ENCODE measurements at regions not wholly inside any gene's neighbourhood (a gene's known extent, or its start where the extent isn't known, plus 50 kb on each side); places are given as distances from the start of the nearest gene placed in this dataset.

GRCh38 chr6:9875605-9876353, 539.1 kb downstream of the TFAP2A start:
- TF ChIP-seq CTCF (conservative IDR thresholded peaks at IDR 0.05) = no peak
- H3K27ac ChIP-seq = no peak overlapping the region

- no peak for TF ChIP-seq CTCF (conservative IDR thresholded peaks at IDR 0.05)
- H3K27ac ChIP-seq = no peak overlapping the region
These were observed 552.2 kb downstream of the TFAP2A start for GRCh38 chr6:9862603-9863167.

- no peak overlapping the region for H3K27ac ChIP-seq
- no peak for TF ChIP-seq CTCF (conservative IDR thresholded peaks at IDR 0.05)
These were observed 563.1 kb downstream of the TFAP2A start for GRCh38 chr6:9851541-9852380.

GRCh38 chr6:9851006-9851405, 563.9 kb downstream of the TFAP2A start:
- TF ChIP-seq CTCF (conservative IDR thresholded peaks at IDR 0.05) = no peak
- H3K27ac ChIP-seq = no peak overlapping the region

GRCh38 chr6:9848094-9848493, 566.8 kb downstream of the TFAP2A start:
- H3K27ac ChIP-seq = no peak overlapping the region
- no peak for TF ChIP-seq CTCF (conservative IDR thresholded peaks at IDR 0.05)

- no peak overlapping the region for H3K27ac ChIP-seq
- TF ChIP-seq CTCF (conservative IDR thresholded peaks at IDR 0.05) = no peak
These were observed 572.8 kb downstream of the TFAP2A start for GRCh38 chr6:9841886-9842725.

Data from VCaP (cell line).